GM21576 (cell line): ENCODE measurements at regions not wholly inside any gene's neighbourhood (a gene's known extent, or its start where the extent isn't known, plus 50 kb on each side); places are given as distances from the start of the nearest gene placed in this dataset.
"Not testable (repeated sequence)": the region's sequence is repeated elsewhere in the genome, so short reads cannot be mapped to it uniquely, and the experiment has no call there.

Experiments used
- ATAC-seq: cut with Tn5 transposase; IDR thresholded peaks from one replicate; pipeline ENCODE4 v1.9.1; 2021; ENCODE audit warnings: mild to moderate bottlenecking, moderate library complexity; ENCODE audit not compliant: unreplicated experiment

GRCh38 chr7:142637240-142637639, 112.0 kb upstream of the PRSS1 start:
- ATAC-seq = no peak

- no peak for ATAC-seq
These were observed 112.5 kb upstream of the PRSS1 start for GRCh38 chr7:142636751-142637150.

DNA sequence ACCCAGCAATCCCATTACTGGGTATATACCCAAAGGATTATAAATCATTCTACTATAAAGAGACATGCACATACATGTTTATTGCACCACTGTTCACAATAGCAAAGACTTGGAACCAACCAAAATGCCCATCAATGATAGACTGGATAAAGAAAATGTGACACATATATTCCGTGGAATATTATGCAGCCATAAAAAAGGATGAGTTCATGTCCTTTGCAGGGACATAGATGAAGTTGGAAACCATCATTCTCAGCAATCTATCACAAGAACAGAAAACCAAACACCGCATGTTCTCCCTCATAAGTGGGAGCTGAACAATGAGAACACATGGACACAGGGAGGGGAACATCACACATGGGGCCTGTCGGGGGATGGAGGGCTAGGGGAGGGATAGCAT, 113.2 kb upstream of the PRSS1 start:
- not testable (repeated sequence) for ATAC-seq

- ATAC-seq = peak; percentile 95
These were observed 116.8 kb upstream of the PRSS1 start for GRCh38 chr7:142632271-142633134.

DNA sequence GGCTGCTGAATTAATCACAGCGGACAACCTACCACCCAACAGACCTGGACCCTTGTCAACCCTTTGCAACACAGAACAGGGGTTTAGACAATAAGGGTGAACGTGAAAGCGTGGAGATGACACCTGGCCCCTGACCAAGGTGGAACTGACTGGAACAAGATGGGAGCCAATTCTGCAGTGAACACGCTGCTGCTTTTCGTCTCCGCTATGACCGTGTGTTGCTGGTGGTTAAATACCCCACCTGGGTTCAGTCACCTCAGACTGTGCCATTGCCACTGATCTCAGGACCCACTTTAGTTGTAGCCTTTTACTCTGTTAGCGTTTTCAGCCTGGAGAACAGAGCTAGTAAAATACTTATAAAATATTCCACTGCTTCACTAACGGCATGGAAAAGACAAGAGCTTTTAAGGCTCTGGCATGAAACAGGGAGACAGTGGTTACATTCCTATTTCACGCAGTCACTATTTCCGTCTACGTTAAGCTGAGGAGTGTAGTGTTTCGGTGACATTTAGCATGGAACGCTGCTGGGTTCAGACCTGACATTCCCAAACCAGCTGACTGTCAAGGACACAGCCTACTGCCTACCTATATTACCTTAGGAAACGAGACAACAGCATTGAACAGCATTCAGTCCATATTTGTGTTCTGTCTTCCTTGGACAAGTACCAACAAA, 119.5 kb upstream of the PRSS1 start:
- no peak for ATAC-seq

GRCh38 chr7:142628945-142629344, 120.3 kb upstream of the PRSS1 start:
- no peak for ATAC-seq

DNA sequence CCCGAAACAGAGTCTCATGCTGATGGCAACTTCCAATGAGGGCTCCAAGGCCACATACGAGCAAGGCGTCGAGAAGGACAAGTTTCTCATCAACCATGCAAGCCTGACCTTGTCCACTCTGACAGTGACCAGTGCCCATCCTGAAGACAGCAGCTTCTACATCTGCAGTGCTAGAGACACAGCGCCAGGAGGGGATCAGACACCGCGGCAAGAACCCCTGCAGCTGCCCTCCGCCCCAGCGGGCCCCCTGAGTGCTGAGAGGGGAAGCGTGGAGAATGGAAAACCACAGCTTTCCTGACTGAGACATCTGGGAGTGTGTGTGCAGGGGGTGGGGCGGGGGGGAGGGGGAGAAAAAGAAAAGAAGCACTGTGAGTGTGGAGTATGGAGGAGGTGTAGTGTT, 122.0 kb upstream of the PRSS1 start:
- ATAC-seq = not testable (repeated sequence)

GRCh38 chr7:142626420-142627035, 122.7 kb upstream of the PRSS1 start:
- ATAC-seq = peak; percentile 84

- ATAC-seq = not testable (repeated sequence)
These were observed 124.1 kb upstream of the PRSS1 start for GRCh38 chr7:142625216-142625615.

DNA sequence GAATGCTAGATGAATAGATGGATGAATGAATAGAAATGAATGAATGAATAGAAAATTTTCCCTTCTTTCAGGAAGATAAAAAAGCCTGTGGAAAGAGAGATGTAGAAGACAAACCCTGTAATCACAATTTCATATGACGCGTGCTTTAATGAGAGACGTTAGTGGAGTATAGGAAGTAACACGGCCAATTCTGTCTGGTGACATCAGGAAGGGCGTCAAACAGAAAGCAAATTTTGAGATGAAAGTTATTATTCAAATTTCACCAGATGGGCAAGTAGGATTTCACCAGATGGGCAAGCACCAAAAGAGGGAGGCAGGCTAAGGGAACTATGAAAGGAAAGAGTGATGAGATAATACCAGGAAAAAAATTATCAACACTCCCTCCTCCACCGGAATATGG, 128.9 kb upstream of the PRSS1 start:
- no peak for ATAC-seq

DNA sequence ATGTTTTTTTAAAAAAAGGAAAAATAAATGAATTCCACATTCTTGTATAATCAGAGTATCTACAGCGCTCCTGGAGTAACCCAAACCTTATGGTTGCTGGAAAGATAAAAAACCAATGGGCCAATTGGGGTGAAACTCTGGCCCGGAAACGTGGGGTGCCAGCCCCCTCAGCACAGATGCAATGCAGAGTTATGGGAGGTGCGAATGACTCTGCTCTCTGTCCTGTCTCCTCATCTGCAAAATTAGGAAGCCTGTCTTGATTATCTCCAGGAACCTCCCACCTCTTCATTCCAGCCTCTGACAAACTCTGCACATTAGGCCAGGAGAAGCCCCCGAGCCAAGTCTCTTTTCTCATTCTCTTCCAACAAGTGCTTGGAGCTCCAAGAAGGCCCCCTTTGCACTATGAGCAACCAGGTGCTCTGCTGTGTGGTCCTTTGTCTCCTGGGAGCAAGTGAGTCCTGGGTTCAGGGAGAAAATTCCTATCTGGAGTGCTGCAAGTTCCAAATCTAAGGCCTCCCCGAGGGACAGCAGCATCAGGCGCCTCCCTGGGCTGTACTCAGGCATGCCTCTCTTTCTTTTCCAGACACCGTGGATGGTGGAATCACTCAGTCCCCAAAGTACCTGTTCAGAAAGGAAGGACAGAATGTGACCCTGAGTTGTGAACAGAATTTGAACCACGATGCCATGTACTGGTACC, 130.5 kb upstream of the PRSS1 start:
- ATAC-seq = no peak

DNA sequence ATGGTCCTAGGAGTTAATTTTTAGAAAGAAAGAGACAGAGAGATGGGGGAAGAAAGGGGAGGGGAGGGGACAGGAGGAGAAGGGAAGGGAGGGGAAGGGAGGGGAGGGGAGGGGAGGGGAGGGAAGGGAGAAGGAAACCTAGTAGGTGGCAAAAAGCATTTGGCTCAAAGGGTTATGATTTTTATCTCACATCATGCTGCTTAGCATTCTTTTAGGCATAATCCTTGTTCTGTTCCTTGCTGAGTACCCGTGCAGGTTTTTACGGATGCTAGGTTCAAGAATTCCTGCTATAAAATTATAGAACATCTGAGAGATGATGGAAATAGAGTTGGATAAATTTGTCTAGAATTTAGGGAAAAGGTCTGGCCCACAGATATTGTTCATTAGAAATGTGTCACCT, 132.4 kb upstream of the PRSS1 start:
- no peak for ATAC-seq

DNA sequence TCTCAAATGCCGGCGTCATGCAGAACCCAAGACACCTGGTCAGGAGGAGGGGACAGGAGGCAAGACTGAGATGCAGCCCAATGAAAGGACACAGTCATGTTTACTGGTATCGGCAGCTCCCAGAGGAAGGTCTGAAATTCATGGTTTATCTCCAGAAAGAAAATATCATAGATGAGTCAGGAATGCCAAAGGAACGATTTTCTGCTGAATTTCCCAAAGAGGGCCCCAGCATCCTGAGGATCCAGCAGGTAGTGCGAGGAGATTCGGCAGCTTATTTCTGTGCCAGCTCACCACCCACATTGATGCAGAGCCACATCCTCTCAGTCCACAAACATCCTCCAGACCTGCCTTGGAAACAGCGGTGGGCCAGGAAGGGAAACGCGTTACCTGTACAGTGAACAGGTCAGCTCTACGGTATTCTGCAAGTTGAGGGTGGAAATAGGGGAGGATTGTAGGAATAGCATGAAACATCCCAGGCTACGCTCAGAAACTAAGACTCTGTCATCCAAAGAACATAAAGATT, 133.1 kb upstream of the PRSS1 start:
- ATAC-seq = no peak

DNA sequence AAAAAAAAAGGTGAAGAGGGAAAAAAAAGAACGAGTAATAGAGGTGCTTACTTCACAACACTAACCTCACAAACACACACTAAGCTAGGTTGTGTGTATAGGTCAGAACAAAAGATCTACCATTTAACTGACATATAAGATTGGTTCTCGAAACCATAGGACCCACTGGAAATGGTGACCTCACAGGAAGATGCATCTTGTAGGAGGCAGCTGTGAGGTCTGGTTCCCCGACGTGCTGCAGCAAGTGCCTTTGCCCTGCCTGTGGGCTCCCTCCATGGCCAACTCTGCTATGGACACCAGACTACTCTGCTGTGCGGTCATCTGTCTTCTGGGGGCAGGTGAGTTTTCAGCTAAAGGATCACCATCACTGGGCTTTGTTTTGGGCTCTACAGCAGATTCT, 133.8 kb upstream of the PRSS1 start:
- ATAC-seq = no peak

DNA sequence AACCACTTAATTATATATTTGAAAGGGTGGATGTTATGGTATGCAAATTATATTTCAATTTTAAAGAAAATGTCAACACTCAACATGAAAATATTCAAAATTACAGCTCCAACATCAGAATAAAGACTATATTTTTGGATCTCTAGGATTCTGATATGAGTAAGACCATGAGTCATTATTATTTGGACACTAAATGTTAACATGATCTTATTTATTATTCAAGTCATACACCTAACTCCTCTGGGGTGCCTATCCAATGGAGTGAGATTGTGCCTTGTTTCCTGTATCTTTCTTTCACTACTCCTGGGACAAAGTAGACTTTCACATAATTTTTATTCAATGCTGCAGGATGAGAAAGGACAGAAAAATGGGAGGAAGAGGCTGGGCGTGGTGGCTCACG, 135.2 kb upstream of the PRSS1 start:
- no peak for ATAC-seq

GRCh38 chr7:142612237-142612881, 136.9 kb upstream of the PRSS1 start:
- ATAC-seq = no peak

- ATAC-seq = no peak
These were observed 137.6 kb upstream of the PRSS1 start for GRCh38 chr7:142611566-142612236.

GRCh38 chr7:142608630-142609428, 140.4 kb upstream of the PRSS1 start:
- ATAC-seq = no peak

DNA sequence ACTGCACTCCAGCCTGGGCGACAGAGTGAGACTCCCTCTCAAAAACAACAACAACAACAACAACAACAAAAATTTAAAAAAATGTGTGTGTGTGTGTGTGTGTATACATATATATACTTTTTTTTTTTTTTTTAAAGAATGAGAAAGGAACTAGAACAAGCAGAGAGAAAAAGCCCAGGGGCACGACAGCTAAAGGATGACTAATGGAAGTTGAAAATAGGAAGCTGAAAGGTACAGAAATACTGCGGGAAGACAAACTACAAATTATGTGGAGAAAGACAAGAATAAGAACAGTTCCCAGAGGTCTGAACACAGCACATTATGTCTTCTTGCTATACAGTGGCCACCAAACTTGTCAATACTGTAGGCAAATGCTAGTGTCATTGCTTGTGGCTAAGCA, 141.9 kb upstream of the PRSS1 start:
- ATAC-seq = no peak
